Right renal cortex interstitium (tissue), 3 donors: ENCODE measurements at regions not wholly inside any gene's neighbourhood (a gene's known extent, or its start where the extent isn't known, plus 50 kb on each side); places are given as distances from the start of the nearest gene placed in this dataset.

Experiments
- DNase-seq, 3 donors: peaks; one replicate each; pipeline ENCODE4 v3.0.0-alpha.2; 2013; ENCODE audit warnings: low read depth in 3 of 3, low spot score in 2 of 3

DNA sequence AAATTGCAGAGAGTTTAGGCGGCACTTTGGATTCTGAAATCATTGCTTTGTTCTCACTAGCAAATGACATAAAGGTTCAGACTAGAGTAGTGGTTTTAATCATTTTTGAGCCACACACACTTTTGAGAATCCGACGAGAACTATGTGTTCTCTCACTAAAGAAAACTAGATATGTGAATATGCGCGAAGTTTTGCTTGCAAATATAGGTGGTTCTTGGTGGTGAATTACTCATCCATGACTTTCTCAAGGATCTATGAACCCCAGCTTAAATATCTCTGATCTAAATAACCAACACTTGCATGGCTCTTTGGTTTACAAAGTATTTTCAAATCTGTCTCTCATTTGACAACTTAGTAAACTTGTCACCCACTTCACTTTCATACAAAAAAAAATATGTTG, 54.8 kb downstream of the NOG start:
- DNase-seq = no peak

GRCh38 chr17:56648806-56649205, 55.3 kb downstream of the NOG start:
- DNase-seq = no peak

- no peak for DNase-seq
These were observed 59.1 kb downstream of the NOG start for GRCh38 chr17:56652628-56653027.

GRCh38 chr17:56653877-56654276, 60.4 kb downstream of the NOG start:
- no peak for DNase-seq

DNA sequence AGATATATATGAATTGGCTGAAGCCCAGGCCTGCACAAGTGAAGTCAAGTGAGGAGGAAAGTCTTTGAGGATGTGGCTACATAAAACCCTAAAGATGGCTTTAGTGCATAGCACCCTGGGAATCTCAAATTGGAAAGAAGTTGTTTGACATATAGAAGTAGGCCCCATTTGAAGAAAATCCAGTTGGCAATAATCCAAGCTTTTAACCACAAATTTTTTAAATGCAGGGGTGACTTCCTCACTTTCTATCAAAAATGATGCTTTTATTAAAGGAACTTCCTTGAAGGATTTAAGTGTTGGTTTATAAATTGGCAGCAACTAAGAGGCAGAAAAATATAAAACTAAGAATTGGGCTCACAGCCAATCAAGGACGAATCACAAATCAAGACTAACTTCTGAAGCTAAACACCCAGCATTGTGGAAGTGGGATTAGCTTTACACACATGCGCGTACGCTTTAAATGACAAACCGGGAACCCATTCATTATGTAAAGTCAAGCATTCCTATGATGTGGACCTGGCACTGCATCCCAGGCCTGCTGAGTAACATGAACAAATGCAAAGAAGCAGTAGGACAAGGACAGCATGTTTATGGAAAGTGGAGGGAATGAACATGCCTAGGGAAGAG, 63.3 kb downstream of the NOG start:
- no peak for DNase-seq

DNA sequence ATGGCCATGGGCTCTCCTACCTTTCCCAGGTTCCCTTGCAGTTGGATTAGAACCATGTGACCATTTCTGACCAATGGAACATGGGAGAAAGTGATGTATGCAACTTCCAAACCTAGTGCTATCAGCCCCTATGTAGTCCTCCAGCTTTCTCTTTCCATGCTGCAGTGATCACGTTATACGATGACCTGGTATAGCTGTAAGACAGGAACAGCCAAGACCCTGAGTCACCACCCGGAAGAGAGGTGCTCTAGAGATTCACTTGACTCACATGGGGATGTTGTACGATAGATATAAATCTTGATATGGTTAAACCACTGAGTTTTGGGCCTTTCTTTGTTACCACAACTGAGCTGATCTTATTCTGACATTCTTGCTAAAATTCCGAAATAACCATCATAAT, 65.1 kb downstream of the NOG start:
- DNase-seq = no peak

DNA sequence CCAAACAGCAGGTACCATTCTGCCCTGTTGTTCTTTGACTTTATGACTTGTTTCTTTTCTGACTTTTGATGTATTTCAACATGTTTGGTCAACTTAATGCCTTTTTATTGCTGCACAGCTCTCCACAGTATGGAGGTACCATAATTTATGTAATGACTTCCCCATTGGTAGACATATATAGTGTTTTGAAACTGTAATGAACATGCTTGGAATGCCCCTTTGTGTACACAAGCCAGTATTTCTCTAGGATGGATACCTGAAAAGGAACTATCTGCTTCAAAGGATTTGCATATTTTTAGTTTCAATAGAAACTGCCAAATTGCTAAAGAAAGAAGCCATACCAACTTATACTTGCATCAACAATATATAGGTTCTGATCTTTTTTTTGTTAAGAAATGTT, 66.1 kb downstream of the NOG start:
- no peak for DNase-seq

DNA sequence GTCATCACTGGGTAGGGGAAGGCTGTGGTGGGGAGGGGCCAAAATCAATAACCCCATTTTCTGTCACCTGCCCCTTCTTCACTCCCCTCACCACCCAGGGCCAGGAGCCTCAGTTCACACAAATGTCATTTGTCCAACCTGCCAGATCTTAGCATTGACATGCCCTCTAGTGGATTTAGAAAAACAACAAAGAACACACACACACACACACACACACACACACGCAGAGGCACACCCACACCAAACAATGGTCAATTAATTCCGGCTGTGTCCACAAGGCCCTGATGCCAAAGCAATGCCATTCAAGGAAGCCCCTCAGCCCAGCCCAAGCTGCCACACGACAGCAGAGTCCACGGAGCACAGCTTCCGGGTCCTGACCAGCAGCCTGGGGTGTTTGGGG, 68.4 kb downstream of the NOG start:
- DNase-seq = no peak

DNA sequence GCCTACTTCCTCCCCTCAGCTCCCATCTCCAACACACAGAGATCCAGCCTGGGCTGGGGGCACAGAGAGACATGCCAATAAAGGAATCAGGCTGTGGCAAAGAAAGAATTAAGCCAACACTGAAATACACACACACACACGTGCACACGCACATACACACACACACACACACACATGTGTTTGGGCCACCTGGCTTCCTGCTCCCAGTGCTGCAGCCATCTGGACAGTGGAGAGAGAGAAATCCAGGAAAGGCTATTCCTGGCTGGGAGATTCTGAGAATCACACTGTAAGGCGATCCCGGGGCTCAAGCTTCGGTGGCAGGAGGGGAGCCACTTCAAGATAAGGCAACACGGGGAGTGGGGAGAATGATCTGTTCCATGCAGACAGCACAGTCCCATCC, 72.4 kb downstream of the NOG start:
- no peak for DNase-seq

DNA sequence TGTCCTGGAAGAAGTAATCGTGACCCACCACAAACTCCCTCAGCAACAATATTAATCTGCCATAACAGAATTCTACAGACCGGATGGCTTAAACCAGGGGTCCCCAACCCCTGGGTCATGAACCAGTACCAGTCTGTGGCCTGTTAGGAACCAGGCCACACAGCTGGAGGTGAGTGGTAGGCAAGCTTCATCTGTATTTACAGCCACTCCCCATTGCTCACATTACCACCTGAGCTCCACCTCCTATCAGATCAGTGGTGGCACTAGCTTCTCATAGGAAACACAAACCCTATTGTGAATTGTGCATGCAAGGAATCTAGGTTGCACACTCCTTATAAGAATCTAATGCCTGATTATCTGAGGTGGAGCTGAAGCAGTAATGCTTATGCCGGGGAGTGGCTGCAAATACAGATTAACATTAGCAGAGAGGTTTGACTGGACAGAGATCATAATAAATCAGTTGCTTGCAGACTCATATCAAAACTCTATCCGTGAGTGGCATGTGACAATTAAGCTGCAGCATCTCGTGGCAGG, 74.5 kb downstream of the NOG start:
- no peak for DNase-seq

DNA sequence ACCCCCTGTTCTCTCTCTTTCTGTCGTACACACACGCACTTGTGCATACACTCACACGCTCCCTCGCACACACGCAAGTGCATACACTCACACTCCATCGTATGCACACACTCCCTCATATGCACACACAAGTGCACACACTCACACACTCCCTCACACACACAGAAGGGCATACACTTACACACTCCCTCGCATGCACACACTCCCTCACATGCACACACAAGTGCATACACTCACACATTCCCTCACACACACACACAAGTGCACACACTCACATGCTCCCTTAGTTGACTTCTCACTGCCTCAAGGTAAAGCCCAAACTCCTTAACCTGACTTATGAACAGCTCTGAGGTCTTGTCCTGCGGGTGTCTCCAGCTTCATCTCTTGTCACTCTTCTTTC, 78.7 kb downstream of the NOG start:
- DNase-seq = no peak

GRCh38 chr17:56674401-56674925, 81.0 kb downstream of the NOG start:
- no peak for DNase-seq

DNA sequence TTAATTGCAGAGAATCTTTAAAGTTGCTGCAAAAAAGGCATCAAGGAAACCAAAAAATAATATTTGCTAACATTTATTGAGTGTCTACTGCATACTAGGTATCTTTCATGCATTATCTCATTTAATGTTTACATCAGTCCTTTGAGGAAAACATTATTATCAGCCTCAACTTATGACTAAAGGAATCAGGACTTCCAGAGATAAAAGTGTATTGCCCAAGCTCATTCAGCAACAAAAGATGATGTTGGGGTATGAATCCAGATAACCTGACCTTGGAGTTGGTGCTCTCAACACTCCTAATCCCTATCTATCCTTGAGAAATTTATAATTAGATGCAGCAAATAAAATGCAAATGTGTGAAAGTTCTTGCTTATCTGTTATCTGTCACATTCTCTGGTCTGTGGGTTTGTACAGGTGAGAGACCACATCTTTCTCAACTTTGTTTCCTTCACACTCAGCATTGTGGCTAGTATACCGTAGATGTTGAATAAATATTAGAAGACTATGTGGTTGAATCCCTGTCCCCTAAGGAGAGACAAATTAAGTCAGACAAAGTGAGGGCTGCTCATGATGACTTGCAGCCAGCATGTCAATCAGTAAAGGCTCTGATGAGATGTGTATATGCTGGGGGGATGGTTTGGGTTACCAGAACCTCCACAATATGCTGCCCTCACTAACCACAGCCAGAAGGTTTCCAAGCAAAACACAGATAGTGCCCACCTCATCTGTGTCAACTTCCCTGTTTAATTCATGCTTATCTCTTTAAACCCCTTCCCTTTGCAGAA, 82.6 kb downstream of the NOG start:
- no peak for DNase-seq

- DNase-seq = no peak
These were observed 83.3 kb downstream of the NOG start for GRCh38 chr17:56676810-56677209.

- DNase-seq = peak in 2 of 3 donors; percentile 33 to 41
These were observed 85.0 kb downstream of the NOG start for GRCh38 chr17:56678249-56679114.

- DNase-seq = peak; percentile 41 to 50 (median 48)
These were observed 85.7 kb downstream of the NOG start for GRCh38 chr17:56679115-56679776.

DNA sequence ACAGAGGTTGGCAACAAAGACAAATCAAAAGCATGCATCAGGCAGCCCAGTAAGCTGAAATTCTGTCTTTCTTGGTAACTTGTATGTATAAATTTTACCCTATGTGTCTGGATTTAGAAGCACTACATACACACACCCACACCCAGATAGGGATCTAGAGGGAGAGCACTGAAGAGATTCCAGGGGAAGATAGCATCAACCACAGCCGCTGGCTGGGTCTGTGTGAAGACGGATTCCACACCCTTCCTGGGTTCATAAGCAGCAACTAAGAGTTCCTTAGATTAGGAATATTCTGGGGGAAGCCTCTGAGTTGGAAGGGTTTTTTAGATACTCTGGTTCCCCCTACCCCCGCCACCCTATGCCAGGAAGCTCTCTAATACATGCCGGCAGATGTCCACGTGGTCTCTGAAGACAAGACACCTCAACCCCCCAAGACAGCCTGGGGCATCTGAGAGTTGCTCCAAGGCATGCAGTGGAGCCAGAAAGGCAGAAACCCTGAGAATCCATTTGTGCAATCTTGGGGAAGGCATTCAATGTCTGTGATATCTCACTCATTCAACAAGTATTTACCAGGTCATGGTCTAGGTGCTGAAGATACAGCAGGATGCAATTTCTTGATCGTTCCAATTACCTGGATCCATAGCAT, 86.4 kb downstream of the NOG start:
- DNase-seq = no peak

- no peak for DNase-seq
These were observed 87.2 kb downstream of the NOG start for GRCh38 chr17:56680676-56681075.

DNA sequence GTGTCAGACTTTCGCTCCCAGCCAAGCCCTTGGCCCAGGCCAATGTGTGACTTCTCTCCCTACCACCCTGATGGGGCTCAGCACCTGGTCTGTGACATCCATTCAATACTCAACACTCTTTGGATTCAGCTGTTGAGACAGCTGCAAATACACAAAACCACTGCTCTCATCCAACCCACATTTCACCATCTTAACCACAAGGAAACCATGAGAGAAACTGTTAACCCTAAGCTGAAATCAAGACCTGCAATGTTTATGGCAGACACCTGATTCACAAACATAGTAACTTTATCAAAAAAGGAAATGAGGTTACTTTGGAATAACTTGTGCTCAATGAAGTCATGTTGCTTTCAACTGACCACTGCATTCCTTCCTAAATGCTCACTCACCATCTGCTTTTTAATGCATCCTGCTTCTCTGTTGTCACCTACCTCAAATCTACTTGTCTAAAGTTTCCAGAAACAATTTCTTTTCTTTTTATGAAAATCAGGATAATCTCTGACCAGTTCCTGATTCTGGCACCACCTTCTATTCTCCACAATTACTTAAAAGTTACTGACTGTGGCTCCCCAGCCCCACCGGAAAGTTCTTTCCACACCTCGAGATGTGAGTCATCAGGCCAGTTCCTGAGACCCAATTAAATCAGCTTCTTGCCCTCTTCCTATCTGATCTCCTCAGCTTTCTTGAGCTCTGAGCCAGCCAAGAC, 88.2 kb downstream of the NOG start:
- DNase-seq = no peak
